ENCODE measurements at regions not wholly inside any gene's neighbourhood (a gene's known extent, or its start where the extent isn't known, plus 50 kb on each side); places are given as distances from the start of the nearest gene placed in this dataset.
"Not testable (repeated sequence)": the region's sequence is repeated elsewhere in the genome, so short reads cannot be mapped to it uniquely, and the experiment has no call there.

DNA sequence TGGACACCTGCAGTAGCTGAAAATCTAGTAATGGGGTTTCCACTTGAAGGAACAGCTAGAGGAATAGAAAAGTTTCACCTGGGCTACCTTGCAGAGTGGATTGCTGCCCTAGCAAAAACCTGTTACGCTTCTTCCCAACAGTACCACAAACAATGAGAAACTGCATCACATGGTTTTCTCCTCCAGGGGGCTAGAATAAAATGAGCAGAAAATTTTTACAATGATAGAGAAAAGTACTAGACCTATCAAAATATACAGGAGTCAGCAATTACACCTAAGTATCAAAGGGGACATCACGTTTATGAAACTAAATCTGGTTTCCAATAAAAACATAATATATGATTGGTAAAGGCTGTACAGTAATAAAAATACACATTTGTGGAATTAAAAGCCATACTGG, 423.1 kb upstream of the PITX2 start:
- no peak for DNase-seq

DNA sequence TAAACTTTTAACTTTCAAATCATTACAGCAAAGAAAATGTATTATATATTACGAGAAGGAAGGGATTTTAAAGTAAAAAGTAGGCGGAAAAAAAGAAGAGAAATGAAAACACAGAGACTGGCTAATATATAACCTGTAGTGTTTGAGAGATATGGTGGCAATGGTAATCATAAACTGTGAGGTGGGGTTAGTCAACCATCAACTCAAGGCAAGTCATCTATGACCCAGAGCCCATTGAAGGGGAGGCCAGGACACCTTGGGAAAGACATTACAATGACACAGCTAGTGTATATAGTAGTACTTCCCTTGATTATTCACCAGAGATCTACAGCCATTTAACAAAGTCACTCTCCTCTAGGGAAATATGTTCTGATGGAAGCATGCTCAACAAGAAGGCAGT, 423.9 kb upstream of the PITX2 start:
- DNase-seq = no peak

DNA sequence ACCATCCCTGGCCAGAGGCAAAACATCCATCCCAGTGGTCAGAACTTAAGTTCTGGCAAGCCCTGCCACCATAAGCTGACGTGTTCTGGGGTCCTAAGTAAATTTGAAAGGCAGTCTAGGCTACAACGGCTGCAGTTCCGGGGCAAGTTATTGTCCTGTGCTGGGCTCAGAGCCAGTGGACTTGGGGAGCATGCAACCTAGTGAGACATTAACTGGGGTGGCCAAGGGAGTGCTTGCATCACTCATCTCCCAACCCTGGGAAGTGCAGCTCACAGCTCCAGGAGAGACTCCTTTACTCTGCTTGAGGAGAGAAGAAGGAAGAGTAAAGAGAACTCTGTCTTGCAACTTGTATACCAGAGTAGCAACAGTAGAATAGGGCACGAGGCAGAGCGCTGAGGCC, 425.4 kb upstream of the PITX2 start:
- no peak for DNase-seq

DNA sequence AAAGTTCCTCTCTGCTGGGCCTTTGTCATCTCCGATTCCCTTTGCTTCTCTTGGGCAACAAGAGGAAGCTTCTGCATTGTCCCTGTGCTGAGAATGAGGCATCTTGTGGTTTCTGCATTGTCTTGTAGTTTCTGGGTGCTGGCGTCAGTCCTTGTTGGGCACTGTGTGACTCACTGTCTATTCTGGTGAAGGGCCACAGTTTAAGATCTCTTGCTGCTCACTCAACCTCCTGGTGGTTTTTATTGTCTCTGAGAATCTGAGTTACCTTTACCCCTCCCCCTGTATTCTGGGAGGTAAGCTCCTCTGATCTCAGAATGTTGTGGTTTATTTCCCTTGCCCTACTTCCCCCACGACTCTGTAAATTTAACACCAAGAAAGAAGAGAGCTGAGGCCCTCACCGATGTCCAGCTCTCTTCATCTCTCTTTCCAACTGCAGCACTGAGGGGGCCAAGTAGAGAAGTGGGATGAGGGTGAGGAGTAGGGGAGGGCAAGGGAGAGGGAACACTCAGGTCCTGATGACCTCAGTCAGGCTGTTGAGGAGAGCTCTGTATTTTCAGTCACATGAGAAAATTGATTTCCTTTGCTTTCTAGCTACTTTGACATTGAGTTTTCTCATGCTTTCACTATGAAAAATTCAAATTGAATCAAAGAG, 441.6 kb upstream of the PITX2 start:
- DNase-seq = no peak

DNA sequence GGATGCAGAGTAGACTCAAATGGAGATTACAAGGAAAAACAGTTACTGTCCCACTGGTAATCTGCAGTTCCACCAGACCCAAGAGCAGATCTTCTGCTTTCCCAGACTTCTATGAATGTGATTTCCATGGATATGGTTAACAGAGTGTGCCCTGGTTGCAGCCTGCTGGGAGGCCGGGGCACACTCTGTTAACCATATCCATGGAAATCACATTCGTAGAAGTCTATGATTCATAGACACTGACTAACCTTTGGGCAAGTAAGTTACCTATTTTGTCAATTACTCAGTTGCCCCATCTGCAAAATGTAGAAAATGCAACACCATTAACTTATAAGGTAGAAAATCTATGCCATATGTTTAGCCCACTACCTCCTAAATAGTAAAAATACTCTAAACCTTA, 443.1 kb upstream of the PITX2 start:
- no peak for DNase-seq

DNA sequence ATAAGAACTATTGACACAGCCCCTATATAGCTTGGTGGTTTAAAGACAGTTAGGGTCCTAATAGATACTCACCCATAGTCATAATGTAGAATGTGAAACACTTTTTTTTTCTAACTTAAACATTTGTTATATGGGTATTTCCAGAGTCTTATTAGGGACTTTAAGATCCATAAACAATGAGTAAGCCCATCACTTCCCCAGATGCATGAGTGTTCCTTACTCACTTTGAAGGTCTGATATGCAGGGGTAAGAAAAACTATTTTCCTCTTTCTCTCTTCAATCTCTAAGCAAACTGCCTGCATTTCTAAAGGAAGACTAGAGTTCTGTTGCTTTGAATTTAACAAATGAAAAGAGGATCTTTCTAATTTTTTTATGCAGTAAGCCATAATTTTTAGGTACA, 443.6 kb upstream of the PITX2 start:
- no peak for DNase-seq

DNA sequence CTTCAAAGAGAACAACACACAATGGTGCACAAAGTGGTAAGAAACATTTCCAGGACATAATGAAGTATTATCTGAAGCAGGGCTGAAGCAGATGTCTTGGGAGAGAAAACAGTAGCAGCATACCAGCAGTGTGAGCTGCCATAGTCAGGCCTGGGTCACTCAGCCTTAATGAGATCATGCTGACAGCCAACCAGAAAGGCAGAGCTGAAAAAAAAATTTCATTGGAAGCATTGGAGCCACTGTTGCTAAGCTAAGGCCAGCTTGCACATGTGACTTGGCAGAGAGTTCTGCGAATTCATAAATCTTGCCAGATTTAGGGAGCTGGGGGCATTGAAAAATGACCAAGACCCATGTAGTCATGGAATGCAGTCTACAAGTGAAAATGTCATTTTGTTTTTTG, 444.0 kb upstream of the PITX2 start:
- DNase-seq = no peak

DNA sequence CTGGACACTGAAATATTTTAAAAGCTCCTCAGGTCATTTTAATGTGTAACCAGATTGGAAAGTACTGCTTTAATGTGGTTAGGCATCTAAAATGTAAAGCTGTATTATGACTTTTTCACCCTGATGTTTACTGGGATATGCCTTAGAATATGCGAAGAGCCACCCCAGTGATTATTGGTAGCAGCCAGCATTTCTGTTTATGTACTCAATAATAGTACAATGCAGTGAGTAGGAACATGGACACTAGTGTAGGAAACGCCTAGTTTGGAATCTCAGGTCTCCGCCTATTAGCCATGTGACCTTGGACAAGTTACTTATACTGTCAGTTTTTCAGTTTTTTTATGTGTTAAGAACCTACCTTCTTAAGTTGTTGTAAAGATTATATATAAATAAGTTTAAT, 446.0 kb upstream of the PITX2 start:
- no peak for DNase-seq

DNA sequence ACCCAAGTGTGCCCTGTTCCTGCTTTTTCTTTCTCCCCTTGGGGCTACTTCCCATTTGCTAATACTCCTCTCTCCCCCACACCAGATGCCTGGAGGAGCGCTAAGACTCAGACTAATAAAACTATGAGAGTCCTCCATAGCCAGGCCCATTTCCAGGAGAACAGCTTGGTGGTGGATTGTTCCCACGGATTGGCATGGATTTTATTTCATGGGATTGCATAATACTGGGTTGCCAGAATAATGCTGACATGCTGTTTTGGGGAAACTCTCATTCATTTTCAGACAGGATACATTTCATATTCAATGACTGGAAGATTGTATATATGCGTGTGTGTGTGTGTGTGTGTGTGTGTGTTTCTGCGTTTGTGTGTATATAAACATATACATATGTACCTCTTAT, 447.5 kb upstream of the PITX2 start:
- DNase-seq = no peak

DNA sequence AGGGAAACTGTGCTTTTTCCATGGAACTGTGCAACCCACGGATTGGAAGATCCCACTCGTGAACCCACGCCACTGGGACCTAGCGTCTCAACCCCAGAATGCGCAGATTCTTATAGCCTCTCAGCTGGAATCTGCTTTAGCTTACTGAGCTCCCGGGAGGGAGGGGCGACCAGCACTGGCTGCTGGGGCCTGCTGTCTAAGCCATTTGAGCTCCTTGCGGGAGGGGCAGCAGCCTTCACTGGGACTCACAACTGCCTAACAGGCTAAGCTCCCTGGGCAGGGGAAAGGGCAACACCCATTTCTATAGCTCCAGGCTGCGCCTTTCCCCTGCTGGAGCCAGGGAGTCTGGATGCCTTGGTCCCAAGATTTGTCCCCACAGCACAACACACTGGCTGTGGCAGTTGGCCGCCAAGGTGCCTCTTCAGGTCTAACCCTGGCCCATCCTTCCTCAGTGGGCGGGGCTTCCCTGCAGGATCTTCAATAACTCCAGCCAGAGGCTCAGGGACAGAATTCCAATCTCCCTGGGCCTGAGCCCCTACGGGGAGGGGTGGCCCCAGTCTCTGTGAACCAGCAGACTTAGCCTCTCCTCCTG, 451.7 kb upstream of the PITX2 start:
- no peak for DNase-seq

DNA sequence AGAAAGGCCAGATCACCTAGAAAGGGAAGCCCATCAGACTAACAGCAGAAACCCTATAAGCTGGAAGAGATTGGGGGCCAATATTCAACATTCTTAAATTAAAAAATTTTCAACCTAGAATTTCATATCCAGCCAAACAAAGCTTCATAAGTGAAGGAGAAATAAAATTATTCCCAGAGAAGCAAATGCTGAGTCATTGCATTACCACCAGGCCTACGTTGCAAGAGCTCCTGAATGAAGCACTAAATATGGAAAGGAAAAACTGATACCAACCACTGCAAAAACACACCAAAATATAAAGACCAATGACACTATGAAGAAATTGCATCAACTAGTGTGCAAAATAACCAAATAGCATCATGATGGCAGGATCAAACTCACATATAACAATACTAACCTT, 453.4 kb upstream of the PITX2 start:
- not testable (repeated sequence) for DNase-seq

DNA sequence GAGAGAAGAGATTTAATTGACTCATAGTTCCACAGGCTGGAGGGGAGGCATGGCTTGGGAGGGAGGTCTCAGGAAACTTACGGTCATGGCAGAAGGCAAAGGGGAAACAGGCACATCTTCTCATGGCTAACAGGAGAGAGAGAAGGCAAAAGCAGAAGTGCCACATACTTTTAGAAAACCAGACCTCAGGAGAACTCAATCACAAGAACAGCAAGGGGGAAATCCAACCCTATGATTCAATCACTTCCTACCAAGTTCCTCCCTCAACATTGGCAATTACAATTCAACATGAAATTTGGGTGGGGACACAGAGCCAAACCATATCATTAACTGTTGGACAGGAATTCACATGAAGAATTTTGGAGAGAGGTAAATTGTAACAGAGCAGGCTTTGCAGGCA, 485.3 kb upstream of the PITX2 start:
- DNase-seq = no peak

DNA sequence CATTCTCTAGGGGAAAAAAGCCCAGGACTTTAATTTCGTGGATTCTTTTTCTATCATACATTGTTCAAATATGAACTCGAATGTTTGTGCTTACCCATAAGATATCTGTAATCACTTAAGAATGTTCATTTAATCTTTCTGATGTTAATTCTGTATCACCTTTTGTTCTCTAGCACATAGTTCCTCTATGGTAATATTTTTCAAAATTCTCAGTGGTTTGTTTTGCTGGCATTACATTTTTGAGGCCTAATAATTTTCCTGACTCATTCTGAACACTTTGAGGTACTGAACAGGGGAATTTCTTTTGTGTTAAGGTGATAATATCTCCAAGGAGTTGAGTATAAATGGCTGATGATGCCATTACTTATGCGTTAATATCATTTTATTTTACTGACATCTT, 490.7 kb upstream of the PITX2 start:
- no peak for DNase-seq

DNA sequence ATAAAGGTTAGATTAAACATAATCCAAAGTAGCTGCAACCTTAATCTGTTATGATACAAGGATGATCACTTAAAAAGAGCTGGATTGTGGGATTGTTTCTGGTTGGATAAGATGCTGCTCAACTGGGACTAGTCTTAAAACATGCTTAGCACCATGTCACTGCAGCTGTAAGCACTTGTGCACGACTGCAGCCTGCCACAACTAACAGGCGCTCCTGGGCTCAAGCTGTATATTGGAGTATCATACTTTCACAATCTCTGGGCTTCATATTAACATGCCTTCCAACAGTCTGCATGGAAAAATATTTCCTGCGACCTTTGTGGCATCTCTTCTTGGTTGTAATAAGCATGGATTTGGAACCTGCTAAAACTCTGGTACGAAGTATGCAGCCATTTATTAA, 493.0 kb upstream of the PITX2 start:
- DNase-seq = no peak

DNA sequence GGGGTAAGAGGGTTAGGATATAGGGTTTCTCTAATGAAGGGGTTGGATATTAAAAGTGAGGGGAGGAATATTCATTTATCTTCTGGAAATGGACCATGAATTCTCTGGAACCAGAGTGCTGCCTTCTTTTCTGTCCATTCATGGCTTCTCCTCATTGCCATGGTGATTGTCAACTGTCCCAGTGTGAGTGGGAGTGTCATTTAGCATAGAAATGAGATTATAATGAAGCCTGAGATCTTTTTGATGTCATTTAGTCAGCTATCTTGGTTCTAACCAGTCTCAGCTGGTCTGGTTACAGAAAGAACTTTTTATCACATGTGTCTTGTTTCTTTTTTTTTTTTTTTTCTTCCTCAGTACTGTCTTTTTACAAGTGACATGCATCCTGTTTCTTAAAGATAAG, 497.3 kb upstream of the PITX2 start:
- no peak for DNase-seq

DNA sequence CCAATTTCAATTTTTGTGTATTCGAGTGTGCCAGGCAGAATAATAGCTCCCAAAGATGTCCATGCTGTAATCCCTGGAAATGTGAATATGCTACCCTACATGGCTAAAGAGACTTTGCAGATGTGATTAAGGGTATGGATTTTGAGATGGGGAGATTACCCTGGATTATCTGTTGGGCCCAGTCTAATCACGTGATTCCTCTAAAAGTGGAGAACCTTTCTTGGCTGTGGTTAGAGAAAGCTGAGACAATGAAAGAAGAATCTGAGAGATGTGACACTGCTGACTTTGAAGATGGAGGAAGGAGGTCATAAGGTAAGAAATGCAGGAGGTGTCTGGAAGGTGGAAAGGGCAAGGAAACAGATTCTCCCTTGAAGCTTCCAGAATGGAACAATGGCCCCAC, 503.5 kb upstream of the PITX2 start:
- no peak for DNase-seq

DNA sequence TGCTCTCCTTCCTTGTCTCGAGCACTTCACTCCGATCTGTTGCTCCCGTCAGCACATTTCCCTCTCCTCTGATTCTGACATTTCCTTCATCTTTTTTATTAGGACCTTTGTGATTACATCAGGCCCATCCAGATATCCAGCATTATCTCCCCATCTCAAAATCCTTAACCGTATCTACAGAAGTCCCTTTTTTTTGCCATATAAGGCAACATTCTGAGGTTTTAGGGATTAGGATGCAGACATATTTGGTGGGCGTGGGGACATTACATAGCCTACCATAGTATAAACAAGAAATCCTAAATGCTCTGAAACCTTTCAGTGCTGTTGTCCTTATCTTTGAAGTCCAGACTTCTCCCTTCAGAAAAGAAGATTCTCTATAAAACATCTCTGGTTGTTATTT, 505.0 kb upstream of the PITX2 start:
- no peak for DNase-seq

DNA sequence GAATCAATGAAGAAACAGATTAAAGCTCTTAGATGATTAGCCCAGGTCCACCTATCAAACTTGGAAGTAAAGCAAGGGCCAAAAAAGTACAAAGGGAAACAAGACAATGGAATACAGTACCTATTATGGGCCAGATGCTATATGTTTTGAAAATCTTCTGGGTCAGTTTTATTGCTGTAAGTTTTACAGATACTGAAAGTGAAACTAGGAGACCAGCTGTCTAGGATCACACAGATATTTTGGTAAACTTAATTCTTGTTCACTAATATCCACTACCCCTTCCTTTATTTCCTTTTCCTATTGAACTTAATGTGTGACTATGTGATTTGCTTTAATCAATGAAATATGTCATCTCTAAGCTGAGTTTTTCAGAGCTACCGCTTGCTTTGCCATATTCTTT, 505.4 kb upstream of the PITX2 start:
- DNase-seq = no peak

DNA sequence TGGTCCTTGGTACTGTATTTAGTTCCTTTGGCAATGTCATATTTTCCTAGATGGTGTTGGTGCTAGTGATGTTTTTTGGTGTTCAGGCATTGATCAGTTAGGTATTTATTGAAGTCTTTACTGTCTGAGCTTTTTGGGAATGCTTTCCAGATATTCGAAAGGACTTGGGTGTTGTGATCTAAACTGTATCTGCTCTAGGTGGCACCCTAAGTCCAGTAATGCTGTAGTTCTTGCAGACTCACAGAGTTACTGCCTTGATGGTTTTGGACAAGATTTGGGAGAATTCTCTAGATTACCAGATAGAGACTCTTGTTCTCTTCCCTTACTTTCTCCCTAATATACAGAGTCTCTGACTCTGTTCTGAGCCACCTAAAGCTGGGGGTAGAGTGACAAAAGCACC, 513.6 kb upstream of the PITX2 start:
- DNase-seq = no peak

DNA sequence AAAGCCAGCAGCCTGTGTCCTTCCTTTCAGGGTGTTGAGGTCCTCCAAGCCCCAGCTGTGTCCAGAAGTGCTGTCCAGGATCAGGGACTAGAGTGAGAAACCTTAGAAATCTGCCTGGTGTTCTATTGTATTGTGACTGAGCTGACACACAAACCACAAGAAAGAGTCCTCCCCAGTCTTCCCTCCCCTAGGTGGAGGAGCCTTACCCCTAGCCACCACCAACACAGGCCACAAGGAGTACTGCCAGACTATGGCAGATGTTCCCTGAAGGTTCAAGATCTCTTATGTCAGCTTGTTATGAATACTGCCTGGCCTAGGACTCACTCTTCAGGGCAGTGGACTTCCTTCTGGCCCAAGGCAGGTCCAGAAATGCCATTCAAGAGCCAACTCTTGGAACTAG, 514.1 kb upstream of the PITX2 start:
- DNase-seq = no peak

DNA sequence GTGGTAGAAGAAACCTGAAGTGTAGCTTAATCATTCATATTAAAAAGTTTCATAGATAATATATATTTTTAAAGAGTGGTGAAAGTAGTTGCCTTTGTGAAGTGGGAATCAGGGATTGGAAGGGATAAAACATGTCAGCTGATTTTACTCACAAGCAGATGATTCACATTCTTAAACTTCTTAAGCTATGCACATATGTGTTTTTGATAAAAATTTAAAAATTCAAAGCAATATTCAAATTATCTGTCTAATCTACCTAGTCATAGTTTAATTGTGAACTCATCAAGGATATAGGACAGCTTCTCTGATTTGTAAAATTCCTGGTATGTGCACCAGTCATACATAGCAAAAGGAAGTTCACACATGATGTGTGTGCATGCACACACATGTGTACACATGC, 520.6 kb upstream of the PITX2 start:
- DNase-seq = no peak

DNA sequence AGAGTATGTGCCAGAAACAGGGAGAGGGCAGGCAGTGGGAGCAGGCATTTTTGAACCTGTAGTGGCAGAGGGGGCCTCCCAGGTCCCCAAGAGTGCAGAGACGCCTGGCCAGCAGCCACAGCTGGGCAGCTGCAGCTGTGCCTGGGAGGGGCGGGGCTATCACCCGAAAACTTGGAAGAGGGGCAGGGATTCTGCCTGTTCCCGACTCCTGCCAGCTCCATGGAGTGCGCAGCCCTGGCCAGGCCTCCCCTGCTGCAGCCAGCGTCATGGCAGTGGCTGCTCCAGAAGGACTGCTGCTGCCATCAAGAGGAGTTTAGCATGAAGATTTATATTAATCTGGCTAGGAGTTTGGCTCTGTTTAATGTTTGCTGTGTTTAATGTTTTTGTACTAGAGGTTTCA, 532.1 kb upstream of the PITX2 start:
- no peak for DNase-seq

DNA sequence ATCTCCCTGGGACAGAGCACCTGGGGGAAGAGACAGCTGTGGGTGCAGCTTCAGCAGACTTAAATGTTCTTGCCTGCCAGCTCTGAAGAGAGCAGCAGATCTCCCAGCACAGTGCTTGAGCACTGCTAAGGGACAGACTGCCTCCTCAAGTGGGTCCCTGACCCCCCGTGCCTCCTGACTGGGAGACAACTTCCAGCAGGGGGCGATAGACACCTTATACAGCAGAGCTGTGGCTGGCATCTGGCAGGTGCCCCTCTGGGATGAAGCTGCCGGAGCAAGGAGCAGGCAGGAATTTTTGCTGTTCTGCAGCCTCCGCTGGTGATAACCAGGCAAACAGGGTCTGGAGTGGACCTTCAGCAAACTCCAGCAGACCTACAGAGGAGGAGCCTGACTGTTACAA, 541.7 kb upstream of the PITX2 start:
- not testable (repeated sequence) for DNase-seq

DNA sequence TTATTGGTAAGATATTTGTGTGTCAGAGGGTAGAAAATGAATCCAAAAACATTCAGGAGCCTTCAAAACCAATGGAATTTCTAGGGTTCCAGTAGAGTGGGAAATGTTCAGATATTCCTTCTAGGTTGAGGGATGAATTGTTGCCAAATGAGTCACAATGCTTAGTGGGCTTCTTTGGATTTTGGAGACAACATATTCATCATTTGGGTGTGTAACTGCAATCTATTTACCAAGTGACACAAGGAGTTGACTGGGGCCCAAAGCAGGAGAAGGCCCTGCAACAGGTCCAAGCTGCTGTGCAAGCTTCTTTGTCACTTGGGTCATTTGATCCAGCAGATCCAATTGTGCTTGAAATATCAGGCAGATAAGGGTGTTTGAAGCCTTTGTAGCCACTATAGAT, 551.5 kb upstream of the PITX2 start:
- no peak for DNase-seq

DNA sequence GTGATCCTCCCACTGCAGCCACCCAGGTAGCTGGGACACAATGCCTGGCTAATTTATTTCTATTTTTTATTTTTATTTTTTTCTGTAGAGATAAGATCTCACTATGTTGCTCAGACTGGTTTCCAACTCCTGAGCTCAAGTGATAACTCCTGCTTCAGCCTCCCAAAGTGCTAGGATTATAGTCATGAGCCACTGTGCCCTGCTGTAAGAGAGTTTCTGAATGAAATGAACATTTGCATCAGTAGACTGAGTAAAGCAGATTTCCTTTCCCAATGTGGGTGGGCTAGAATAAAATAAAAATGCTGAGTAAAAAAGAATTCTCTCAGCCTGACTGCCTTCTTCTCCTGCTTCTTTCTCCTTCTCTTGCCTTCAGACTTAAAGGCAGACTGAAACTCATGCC, 555.4 kb upstream of the PITX2 start:
- no peak for DNase-seq

DNA sequence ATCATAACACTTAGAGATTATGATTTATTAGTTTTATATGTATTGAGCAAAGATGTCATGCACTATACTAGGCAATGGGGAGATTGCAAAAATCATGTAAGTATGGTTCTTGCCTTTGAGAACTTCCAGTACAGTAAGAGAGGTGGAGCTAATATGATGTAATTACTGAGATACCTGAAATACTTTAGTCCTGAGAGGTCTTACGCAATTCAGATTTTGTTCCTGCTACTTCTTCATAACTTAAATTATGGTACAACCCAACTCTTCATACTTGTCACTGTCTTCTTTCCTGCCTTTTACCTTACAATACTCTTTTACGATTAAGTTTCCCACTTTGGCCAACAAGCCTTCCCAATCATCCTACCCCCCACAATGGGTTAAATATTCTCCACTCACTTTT, 564.2 kb upstream of the PITX2 start:
- DNase-seq = no peak
